H54 (cell line): ENCODE measurements at regions not wholly inside any gene's neighbourhood (a gene's known extent, or its start where the extent isn't known, plus 50 kb on each side); places are given as distances from the start of the nearest gene placed in this dataset.
A peak's percentile ranks its signal among the peaks of the same experiment; 100 is the strongest.

Experiments
- DNase-seq: peaks from one replicate; pipeline ENCODE4 v3.0.0; 2011; ENCODE audit warnings: low spot score, mixed read lengths; ENCODE audit not compliant: insufficient read length
- FAIRE-seq: peaks from 3 replicates; lab custom pipeline; 2011; peaks lifted over from hg19 to GRCh38; lab: Jason Lieb, UNC
- POLR2A ChIP-seq: IDR thresholded peaks from 2 replicates; pipeline ENCODE4 v1.6.1; 2011; ENCODE audit warnings: low read depth, mild to moderate bottlenecking, low read length

- TF ChIP-seq POLR2A, result no peak
- no peak for DNase-seq
- peak; percentile 48 for FAIRE-seq
These were observed 315.3 kb upstream of the UBE2E2 start for GRCh38 chr3:22887664-22888291.

- TF ChIP-seq POLR2A, result no peak
- FAIRE-seq, result no peak
- no peak for DNase-seq
These were observed 310.0 kb upstream of the UBE2E2 start for GRCh38 chr3:22893101-22893500.

- no peak for TF ChIP-seq POLR2A
- DNase-seq (no peak), FAIRE-seq (no peak)
These were observed 309.3 kb upstream of the UBE2E2 start for GRCh38 chr3:22893644-22894325.

GRCh38 chr3:22894865-22895264 lies 308.3 kb upstream of the UBE2E2 start:
- DNase-seq (no peak), FAIRE-seq (no peak)
- TF ChIP-seq POLR2A, result no peak

GRCh38 chr3:22895671-22896070 lies 307.5 kb upstream of the UBE2E2 start:
- FAIRE-seq (no peak), DNase-seq (no peak)
- no peak for TF ChIP-seq POLR2A

- FAIRE-seq (no peak), DNase-seq (no peak)
- TF ChIP-seq POLR2A, result no peak
These were observed 304.6 kb upstream of the UBE2E2 start for GRCh38 chr3:22898558-22898957.

GRCh38 chr3:22899441-22899840 lies 303.7 kb upstream of the UBE2E2 start:
- DNase-seq, result no peak
- no peak for FAIRE-seq
- no peak for TF ChIP-seq POLR2A

GRCh38 chr3:22900296-22900695 lies 302.8 kb upstream of the UBE2E2 start:
- FAIRE-seq, result no peak
- no peak for DNase-seq
- no peak for TF ChIP-seq POLR2A

- FAIRE-seq (no peak), DNase-seq (no peak)
- TF ChIP-seq POLR2A, result no peak
These were observed 301.4 kb upstream of the UBE2E2 start for GRCh38 chr3:22901684-22902083.

GRCh38 chr3:22907161-22907780 lies 295.9 kb upstream of the UBE2E2 start:
- TF ChIP-seq POLR2A, result no peak
- no peak for DNase-seq
- FAIRE-seq, result no peak

GRCh38 chr3:22907796-22908195 lies 295.3 kb upstream of the UBE2E2 start:
- DNase-seq (no peak), FAIRE-seq (no peak)
- TF ChIP-seq POLR2A, result no peak

GRCh38 chr3:22908989-22909507 lies 294.1 kb upstream of the UBE2E2 start:
- DNase-seq (no peak), FAIRE-seq (no peak)
- TF ChIP-seq POLR2A, result no peak

- TF ChIP-seq POLR2A, result no peak
- no peak for FAIRE-seq
- no peak for DNase-seq
These were observed 286.2 kb upstream of the UBE2E2 start for GRCh38 chr3:22916933-22917332.

- TF ChIP-seq POLR2A, result no peak
- FAIRE-seq (no peak), DNase-seq (no peak)
These were observed 283.1 kb upstream of the UBE2E2 start for GRCh38 chr3:22920006-22920405.
